WERI-Rb-1 (cell line): ENCODE measurements at regions not wholly inside any gene's neighbourhood (a gene's known extent, or its start where the extent isn't known, plus 50 kb on each side); places are given as distances from the start of the nearest gene placed in this dataset.

Source experiments
- DNase-seq: peaks from one replicate; pipeline ENCODE4 v3.0.0-alpha.2; 2020
- H3K27ac ChIP-seq: fragments of 250-450 bp; sonication (Bioruptor Pico); 2 replicates; pipeline ENCODE4 v1.5.1; 2020; ENCODE audit warnings: mild to moderate bottlenecking, moderate library complexity
- H3K27me3 ChIP-seq: fragments of 250-450 bp; sonication (Bioruptor Pico); 2 replicates; pipeline ENCODE4 v1.5.1; 2021; ENCODE audit warnings: mild to moderate bottlenecking, low read depth, moderate library complexity; ENCODE audit not compliant: insufficient read depth, severe bottlenecking
- H3K36me3 ChIP-seq: fragments of 250-450 bp; sonication (Bioruptor Pico); 2 replicates; pipeline ENCODE4 v1.5.1; 2020; ENCODE audit warnings: mild to moderate bottlenecking, moderate library complexity
- H3K4me3 ChIP-seq: 2 replicates; pipeline ENCODE4 v1.5.1; 2011; ENCODE audit warnings: low read depth, mild to moderate bottlenecking, control low read depth, low read length
- H3K9me3 ChIP-seq: fragments of 250-450 bp; sonication (Bioruptor Pico); 2 replicates; pipeline ENCODE4 v1.5.1; 2021; ENCODE audit warnings: mild to moderate bottlenecking, moderate library complexity; ENCODE audit not compliant: severe bottlenecking
- CTCF ChIP-seq: IDR thresholded peaks from 2 replicates; pipeline ENCODE4 v1.5.1; 2011; ENCODE audit warnings: low read depth, mild to moderate bottlenecking, control low read depth, inconsistent platforms, low read length

DNA sequence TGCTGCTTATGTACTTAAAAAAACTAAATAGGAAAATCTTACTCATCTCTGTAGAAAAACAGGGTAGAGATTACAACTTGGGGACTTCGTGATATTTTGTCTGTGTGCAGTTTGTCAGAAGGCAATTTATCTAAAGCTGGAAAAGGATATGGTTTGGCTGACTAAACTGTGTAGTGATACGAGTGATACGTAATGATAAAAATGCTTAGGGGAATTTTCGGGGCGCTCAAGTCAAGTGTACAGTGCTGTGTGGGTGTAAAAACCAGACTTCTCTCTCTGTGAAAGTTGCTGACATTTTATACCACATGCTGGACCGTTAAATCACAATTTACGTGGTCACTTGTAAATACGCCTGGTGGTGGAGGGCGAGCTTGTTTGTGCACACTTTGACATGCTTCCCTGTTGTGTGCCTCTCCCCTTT lies 221.7 kb downstream of the KCNRG start:
- Histone ChIP-seq H3K27ac (no peak overlapping the region), H3K4me3 (no peak overlapping the region), H3K9me3 (no peaks in the 10 kb centered on the region), H3K27me3 (no peaks in the 10 kb centered on the region), H3K36me3 (no peaks in the 10 kb centered on the region)
- no peak for DNase-seq
- no peak for TF ChIP-seq CTCF

- Histone ChIP-seq H3K27me3 (no peaks in the 10 kb centered on the region), H3K27ac (no peak overlapping the region), H3K9me3 (no peaks in the 10 kb centered on the region), H3K36me3 (no peaks in the 10 kb centered on the region), H3K4me3 (no peak overlapping the region)
- no peak for TF ChIP-seq CTCF
- no peak for DNase-seq
These were observed 223.7 kb downstream of the KCNRG start for GRCh38 chr13:50238922-50239321.

DNA sequence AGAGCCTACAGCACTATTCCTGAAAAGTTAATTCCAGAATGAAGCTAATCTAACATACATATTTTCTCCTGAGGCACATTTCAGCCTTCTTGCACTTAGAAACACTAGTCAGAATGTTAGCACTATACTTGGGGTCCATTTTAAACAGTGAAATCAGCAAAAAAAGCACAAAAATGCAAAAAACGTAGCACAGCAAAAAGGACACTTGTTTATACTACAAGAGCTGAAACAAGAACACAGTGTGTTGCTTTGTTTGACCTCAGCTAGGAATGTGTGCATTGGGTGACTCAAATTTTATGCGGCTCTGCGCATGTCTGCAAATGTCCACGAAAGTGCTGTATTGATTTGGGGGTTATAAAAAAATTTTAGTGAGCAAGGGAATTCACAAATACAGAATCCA lies 226.2 kb downstream of the KCNRG start:
- no peaks in the 10 kb centered on the region for H3K36me3 ChIP-seq
- H3K9me3 ChIP-seq: no peaks in the 10 kb centered on the region
- no peak overlapping the region for H3K4me3 ChIP-seq
- TF ChIP-seq CTCF: no peak
- DNase-seq: no peak
- H3K27ac ChIP-seq: no peak overlapping the region
- H3K27me3 ChIP-seq: no peaks in the 10 kb centered on the region

DNA sequence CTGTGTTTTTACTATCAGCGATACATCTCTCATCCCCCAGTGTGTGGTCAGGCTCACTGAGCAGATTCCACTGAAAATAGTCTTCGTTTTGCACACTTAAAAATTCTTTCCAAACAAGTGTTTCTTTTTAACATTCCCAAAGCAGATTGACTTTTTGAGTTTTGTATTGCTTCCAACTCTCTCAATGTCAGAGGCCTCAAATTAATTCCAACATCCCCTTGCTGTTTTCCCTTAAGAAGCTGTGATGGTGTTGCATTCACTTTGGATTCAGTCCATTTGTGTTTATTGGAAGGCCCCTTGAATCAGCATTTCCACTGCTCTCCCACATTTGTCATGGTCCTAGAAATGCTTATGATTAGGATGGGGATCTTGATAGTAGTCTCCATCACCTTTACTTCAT lies 228.7 kb downstream of the KCNRG start:
- no peak overlapping the region for H3K4me3 ChIP-seq
- no peaks in the 10 kb centered on the region for H3K27me3 ChIP-seq
- DNase-seq: no peak
- no peak for TF ChIP-seq CTCF
- no peaks in the 10 kb centered on the region for H3K9me3 ChIP-seq
- H3K36me3 ChIP-seq: no peaks in the 10 kb centered on the region
- no peak overlapping the region for H3K27ac ChIP-seq

DNA sequence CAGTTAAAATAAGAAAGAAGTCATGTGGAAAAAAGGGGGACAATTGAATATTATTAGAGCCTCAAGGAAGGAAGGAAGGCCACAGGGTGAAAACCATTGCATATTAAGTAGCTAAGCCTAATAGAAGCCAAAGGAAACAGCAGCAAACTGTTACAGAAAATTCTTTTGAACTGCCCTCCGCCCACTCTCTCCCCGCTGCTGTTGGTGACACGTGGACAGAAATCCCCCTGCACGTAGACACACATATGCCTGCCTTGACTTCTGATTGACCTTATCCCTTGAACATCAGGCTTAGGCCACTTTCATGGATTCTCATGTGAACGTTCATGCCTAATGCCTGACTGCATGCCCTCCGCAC lies 229.1 kb downstream of the KCNRG start:
- DNase-seq: no peak
- no peak overlapping the region for H3K4me3 ChIP-seq
- TF ChIP-seq CTCF: no peak
- H3K36me3 ChIP-seq: no peaks in the 10 kb centered on the region
- H3K9me3 ChIP-seq: no peaks in the 10 kb centered on the region
- no peak overlapping the region for H3K27ac ChIP-seq
- no peaks in the 10 kb centered on the region for H3K27me3 ChIP-seq

- Histone ChIP-seq H3K36me3 (no peaks in the 10 kb centered on the region), H3K9me3 (no peaks in the 10 kb centered on the region), H3K4me3 (no peak overlapping the region), H3K27me3 (no peaks in the 10 kb centered on the region), H3K27ac (no peak overlapping the region)
- no peak for TF ChIP-seq CTCF
- DNase-seq: no peak
These were observed 229.7 kb downstream of the KCNRG start for GRCh38 chr13:50244713-50245574.
